HepG2 (cell line): ENCODE measurements at regions not wholly inside any gene's neighbourhood (a gene's known extent, or its start where the extent isn't known, plus 50 kb on each side); places are given as distances from the start of the nearest gene placed in this dataset.

ENCODE experiments used
- ATAC-seq: fragments of 200-7000 bp; cut with Tn5 transposase; 3 replicates; pipeline ENCODE4 v1.9.1; 2020; ENCODE audit warnings: mild to moderate bottlenecking, moderate library complexity
- BruUV-seq: library from RNA; stranded (reverse); fragments of 400-500 nt; replicated peaks from 2 replicates; lab custom pipeline; 2021; lab: Mats Ljungman, UMichigan
- CTCF ChIA-PET: fragments of 300-600 bp; formaldehyde crosslinking; extraction: SDS; loops from one replicate; lab custom pipeline; 2021; ENCODE audit warnings: low total read pairs, inconsistent platforms, low intra/inter-chr PET ratio; lab: Yijun Ruan, JAX
- POLR2A ChIA-PET: fragments of 350-600 bp; sonication (Branson Sonifier 250); formaldehyde crosslinking; loops from one replicate; lab custom pipeline; 2020; ENCODE audit warnings: antibody characterized with exemption, inconsistent platforms; lab: Yijun Ruan, JAX
- DNase-seq: peaks from one replicate; pipeline ENCODE4 v3.0.0-alpha.2; 2015; ENCODE audit warnings: low spot score
- FAIRE-seq: peaks from 3 replicates; lab custom pipeline; 2011; peaks lifted over from hg19 to GRCh38; lab: Jason Lieb, UNC
- H2AFZ ChIP-seq: one replicate; pipeline ENCODE4 v1.6.1; 2011; ENCODE audit warnings: low read length, inconsistent platforms
- H3K27ac ChIP-seq: fragments of 300-600 bp; 3 replicates; pipeline ENCODE4 v1.8.0; 2011; ENCODE audit warnings: mixed run types, mild to moderate bottlenecking, mixed read lengths, low read length, inconsistent platforms; ENCODE audit not compliant: insufficient read depth; ENCODE audit errors: extremely low read length
- H3K27me3 ChIP-seq, 2 experiments: fragments of 200-600 bp in 1 of 2; 2 replicates in 1 of 2; 3 replicates in 1 of 2; pipeline versions ENCODE4 v1.6.0 to v1.8.0; 2011; ENCODE audit warnings: low read length in 2 of 2, mild to moderate bottlenecking in 2 of 2, moderate library complexity in 2 of 2, inconsistent platforms in 1 of 2; ENCODE audit not compliant: insufficient read depth in 2 of 2, control insufficient read depth in 1 of 2
- H3K36me3 ChIP-seq, 2 experiments: fragments of 200-600 bp in 1 of 2; replicated peaks in 1 of 2; 2 replicates in 1 of 2; 3 replicates in 1 of 2; pipeline versions ENCODE4 v1.5.1 to v1.8.0; 2011; ENCODE audit warnings: low read length in 2 of 2, inconsistent platforms in 1 of 2; ENCODE audit not compliant: insufficient read depth in 2 of 2, control insufficient read depth in 1 of 2
- H3K4me1 ChIP-seq: 2 replicates; pipeline ENCODE4 v1.5.1; 2012; ENCODE audit warnings: low read length, inconsistent platforms; ENCODE audit not compliant: insufficient read depth
- H3K4me2 ChIP-seq: 2 replicates; pipeline ENCODE4 v1.6.0; 2011; ENCODE audit warnings: low read depth, low read length, inconsistent platforms
- H3K4me3 ChIP-seq, 3 experiments: fragments of 200-600 bp in 1 of 3; sonication (generic), shearing (Covaris generic) in 1 of 3; replicated peaks in 1 of 3; 2 replicates each; pipeline ENCODE4 v1.5.1; 2011 to 2016; ENCODE audit warnings: low read length in 3 of 3, inconsistent platforms in 2 of 3, low read depth in 2 of 3, mild to moderate bottlenecking in 2 of 3, control low read depth in 1 of 3, mixed read lengths in 1 of 3; ENCODE audit not compliant: insufficient read depth in 1 of 3
- H3K79me2 ChIP-seq: one replicate; pipeline ENCODE4 v1.6.1; 2011; ENCODE audit warnings: low read length, inconsistent platforms; ENCODE audit not compliant: insufficient read depth
- H3K9ac ChIP-seq: 2 replicates; pipeline ENCODE4 v1.6.0; 2011; ENCODE audit warnings: mild to moderate bottlenecking, low read depth, low read length, inconsistent platforms; ENCODE audit not compliant: insufficient read depth
- H3K9me3 ChIP-seq: 2 replicates; pipeline ENCODE4 v1.5.1; 2012; ENCODE audit warnings: mild to moderate bottlenecking, low read length
- H4K20me1 ChIP-seq: 2 replicates; pipeline ENCODE4 v1.6.0; 2011; ENCODE audit warnings: inconsistent platforms, mild to moderate bottlenecking, low read length, moderate library complexity; ENCODE audit not compliant: insufficient read depth
- ARHGAP35 ChIP-seq: sonication (generic); formaldehyde crosslinking; IDR thresholded peaks from 2 replicates; pipeline ENCODE4 v1.9.0; 2022; ENCODE audit warnings: mild to moderate bottlenecking, inconsistent platforms, moderate library complexity, missing genetic modification reagents, borderline replicate concordance
- BORCS8-MEF2B ChIP-seq: sonication (generic); formaldehyde crosslinking; IDR thresholded peaks from 2 replicates; pipeline ENCODE4 v1.8.0; 2022; ENCODE audit warnings: mild to moderate bottlenecking, missing genetic modification reagents
- CCAR2 ChIP-seq: fragments of 200-400 bp; formaldehyde crosslinking; optimal IDR thresholded peaks from 2 replicates; pipeline ENCODE3; 2018; ENCODE audit warnings: low read depth, mild to moderate bottlenecking, low read length, moderate library complexity
- TEAD3 ChIP-seq: optimal IDR thresholded peaks from 2 replicates; pipeline ENCODE3; 2016; ENCODE audit warnings: borderline replicate concordance
- ZNF567 ChIP-seq: sonication (generic); formaldehyde crosslinking; IDR thresholded peaks from 2 replicates; pipeline ENCODE4 v1.8.1; 2023; ENCODE audit warnings: mild to moderate bottlenecking, missing genetic modification reagents, borderline replicate concordance
- ZNF589 ChIP-seq: sonication (generic); formaldehyde crosslinking; conservative IDR thresholded peaks from 2 replicates; pipeline ENCODE4 v1.8.0; 2022; ENCODE audit warnings: mild to moderate bottlenecking, moderate library complexity, missing genetic modification reagents
- WGBS: methylation state at CpG from one replicate; pipeline ENCODE4 v1.1.6; 2017; ENCODE audit warnings: low lambda C conversion rate; 5-methylcytosine and 5-hydroxymethylcytosine counted together
- in situ Hi-C: cut with HindIII; loops from 2 replicates; pipeline ENCODE4 v1.10.0; 2017; ENCODE audit warnings: low pct_unique_long_range_greater_than_20kb; ENCODE audit not compliant: extremely low pct_ligation_motif_present
- intact Hi-C: fragments of 100-400 bp; cut with micrococcal nuclease; formaldehyde crosslinking; loops from one replicate; pipeline ENCODE4 v1.10.0; 2022; ENCODE audit not compliant: unreplicated experiment
- TF ChIP-seq, protein P1 (sequence below): sonication (generic); formaldehyde crosslinking; IDR thresholded peaks from 2 replicates; pipeline ENCODE4 v1.5.1; 2020; ENCODE audit warnings: missing genetic modification reagents, mild to moderate bottlenecking, borderline replicate concordance
- TF ChIP-seq, protein P2 (sequence below): conservative IDR thresholded peaks from 2 replicates; pipeline ENCODE4 v1.6.1; 2018; ENCODE audit warnings: missing genetic modification reagents
- TF ChIP-seq, protein P3 (sequence below): sonication (generic); formaldehyde crosslinking; IDR thresholded peaks from 2 replicates; pipeline ENCODE4 v1.4.0; 2020; ENCODE audit warnings: missing genetic modification reagents
- TF ChIP-seq, protein P4 (sequence below): sonication (generic); formaldehyde crosslinking; IDR thresholded peaks from 2 replicates; pipeline ENCODE4 v1.8.1; 2023; ENCODE audit warnings: mild to moderate bottlenecking, inconsistent platforms, moderate library complexity, missing genetic modification reagents, borderline replicate concordance
- TF ChIP-seq, protein P5 (sequence below): sonication (generic); formaldehyde crosslinking; conservative IDR thresholded peaks from 2 replicates; pipeline ENCODE4 v1.4.0; 2020; ENCODE audit warnings: mild to moderate bottlenecking, missing genetic modification reagents, moderate library complexity
- TF ChIP-seq, protein P6 (sequence below): IDR thresholded peaks from 2 replicates; pipeline ENCODE4 v1.6.1; 2016; ENCODE audit warnings: missing genetic modification reagents, missing compliant biosample characterization

DNA sequence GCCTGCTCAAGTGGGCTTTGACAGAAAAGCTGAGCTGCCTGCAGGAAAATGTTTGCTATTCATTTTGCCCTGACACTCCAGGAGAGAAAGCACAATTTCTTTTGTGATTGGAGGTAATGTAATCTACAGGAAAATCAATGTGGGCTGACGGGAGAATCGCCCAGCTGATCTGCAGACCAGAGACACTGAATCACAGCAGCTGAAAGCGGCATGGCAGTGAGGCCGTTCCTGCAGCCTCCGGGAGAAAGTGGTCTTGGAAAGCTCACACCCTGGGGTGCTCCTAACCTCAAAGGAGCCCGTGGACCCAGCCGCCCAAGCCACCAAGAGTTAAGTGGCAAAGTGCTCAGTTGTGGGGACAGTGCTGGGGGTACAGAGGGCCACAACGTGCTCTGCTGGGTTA, 593.6 kb downstream of the BNC2 start (continued):
- TF ChIP-seq, protein P1, sequence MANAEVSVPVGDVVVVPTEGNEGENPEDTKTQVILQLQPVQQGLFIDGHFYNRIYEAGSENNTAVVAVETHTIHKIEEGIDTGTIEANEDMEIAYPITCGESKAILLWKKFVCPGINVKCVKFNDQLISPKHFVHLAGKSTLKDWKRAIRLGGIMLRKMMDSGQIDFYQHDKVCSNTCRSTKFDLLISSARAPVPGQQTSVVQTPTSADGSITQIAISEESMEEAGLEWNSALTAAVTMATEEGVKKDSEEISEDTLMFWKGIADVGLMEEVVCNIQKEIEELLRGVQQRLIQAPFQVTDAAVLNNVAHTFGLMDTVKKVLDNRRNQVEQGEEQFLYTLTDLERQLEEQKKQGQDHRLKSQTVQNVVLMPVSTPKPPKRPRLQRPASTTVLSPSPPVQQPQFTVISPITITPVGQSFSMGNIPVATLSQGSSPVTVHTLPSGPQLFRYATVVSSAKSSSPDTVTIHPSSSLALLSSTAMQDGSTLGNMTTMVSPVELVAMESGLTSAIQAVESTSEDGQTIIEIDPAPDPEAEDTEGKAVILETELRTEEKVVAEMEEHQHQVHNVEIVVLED (CRISPR knock-in tag) = no peak
- TF ChIP-seq TEAD3 (CRISPR knock-in tag) (no peak), ZNF567 (CRISPR knock-in tag) (no peak), BORCS8-MEF2B (CRISPR knock-in tag) (no peak)
- TF ChIP-seq, protein P2, sequence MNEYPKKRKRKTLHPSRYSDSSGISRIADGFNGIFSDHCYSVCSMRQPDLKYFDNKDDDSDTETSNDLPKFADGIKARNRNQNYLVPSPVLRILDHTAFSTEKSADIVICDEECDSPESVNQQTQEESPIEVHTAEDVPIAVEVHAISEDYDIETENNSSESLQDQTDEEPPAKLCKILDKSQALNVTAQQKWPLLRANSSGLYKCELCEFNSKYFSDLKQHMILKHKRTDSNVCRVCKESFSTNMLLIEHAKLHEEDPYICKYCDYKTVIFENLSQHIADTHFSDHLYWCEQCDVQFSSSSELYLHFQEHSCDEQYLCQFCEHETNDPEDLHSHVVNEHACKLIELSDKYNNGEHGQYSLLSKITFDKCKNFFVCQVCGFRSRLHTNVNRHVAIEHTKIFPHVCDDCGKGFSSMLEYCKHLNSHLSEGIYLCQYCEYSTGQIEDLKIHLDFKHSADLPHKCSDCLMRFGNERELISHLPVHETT (CRISPR knock-in tag) = no peak
- TF ChIP-seq, protein P3, sequence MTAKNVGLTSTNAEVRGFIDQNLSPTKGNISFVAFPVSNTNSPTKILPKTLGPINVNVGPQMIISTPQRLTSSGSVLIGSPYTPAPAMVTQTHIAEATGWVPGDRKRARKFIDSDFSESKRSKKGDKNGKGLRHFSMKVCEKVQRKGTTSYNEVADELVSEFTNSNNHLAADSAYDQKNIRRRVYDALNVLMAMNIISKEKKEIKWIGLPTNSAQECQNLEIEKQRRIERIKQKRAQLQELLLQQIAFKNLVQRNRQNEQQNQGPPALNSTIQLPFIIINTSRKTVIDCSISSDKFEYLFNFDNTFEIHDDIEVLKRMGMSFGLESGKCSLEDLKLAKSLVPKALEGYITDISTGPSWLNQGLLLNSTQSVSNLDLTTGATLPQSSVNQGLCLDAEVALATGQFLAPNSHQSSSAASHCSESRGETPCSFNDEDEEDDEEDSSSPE (CRISPR knock-in tag) = no peak

DNA sequence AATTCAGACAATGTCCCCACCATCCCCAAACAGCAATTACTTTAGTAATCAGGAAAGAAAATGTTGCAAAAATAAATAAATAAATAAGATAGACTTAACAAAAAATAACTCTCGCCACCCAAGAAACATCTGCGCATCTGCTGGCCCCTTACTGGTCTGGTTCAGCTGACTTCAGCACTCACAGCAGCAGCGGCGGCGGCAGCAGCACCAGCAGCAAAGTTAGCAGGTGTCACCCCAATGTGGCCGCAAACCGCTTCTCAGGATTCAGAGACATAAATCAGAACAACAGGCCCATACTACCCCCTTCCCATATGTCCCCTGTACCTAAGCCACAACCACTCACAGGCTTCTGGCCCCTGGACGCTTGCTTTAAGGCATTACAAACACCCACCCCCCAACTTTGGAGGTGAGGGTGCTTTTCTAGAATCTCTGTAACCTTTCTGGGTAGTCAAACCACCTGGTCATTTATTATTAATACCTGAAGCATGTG, 593.0 kb downstream of the BNC2 start:
- no TSS peak for BruUV-seq
- ATAC-seq (no peak), DNase-seq (no peak), FAIRE-seq (no peak)
- Histone ChIP-seq H3K36me3 (no peaks in the 10 kb centered on the region), H3K27me3 (peaks cover 0 to 8% of the 10 kb centered on the region in 2 experiments; a peak in 1 of 5 replicates), H3K27ac (no peak overlapping the region), H3K4me2 (no peak overlapping the region), H3K9ac (no peak overlapping the region), H3K9me3 (no peaks in the 10 kb centered on the region), H3K4me1 (no peaks in the 10 kb centered on the region), H2AFZ (no peak overlapping the region), H4K20me1 (no peaks in the 10 kb centered on the region), H3K4me3 (no peak overlapping the region), H3K79me2 (no peaks in the 10 kb centered on the region)
- intact Hi-C loops (no loop called here), in situ Hi-C loops (no loop called here)
- ChIA-PET POLR2A (no interaction called here), CTCF (no interaction called here)
- WGBS = 70% methylated on average over 6 of the region's 8 CpGs
- TF ChIP-seq CCAR2 = no peak
- TF ChIP-seq, protein P4, sequence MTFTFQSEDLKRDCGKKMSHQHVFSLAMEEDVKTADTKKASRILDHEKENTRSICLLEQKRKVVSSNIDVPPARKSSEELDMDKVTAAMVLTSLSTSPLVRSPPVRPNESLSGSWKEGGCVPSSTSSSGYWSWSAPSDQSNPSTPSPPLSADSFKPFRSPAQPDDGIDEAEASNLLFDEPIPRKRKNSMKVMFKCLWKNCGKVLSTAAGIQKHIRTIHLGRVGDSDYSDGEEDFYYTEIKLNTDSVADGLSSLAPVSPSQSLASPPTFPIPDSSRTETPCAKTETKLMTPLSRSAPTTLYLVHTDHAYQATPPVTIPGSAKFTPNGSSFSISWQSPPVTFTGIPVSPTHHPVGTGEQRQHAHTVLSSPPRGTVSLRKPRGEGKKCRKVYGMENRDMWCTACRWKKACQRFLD (CRISPR knock-in tag) = no peak
- TF ChIP-seq ARHGAP35 (CRISPR knock-in tag) = no peak
- TF ChIP-seq ZNF589 (CRISPR knock-in tag) = no peak
- TF ChIP-seq, protein P5, sequence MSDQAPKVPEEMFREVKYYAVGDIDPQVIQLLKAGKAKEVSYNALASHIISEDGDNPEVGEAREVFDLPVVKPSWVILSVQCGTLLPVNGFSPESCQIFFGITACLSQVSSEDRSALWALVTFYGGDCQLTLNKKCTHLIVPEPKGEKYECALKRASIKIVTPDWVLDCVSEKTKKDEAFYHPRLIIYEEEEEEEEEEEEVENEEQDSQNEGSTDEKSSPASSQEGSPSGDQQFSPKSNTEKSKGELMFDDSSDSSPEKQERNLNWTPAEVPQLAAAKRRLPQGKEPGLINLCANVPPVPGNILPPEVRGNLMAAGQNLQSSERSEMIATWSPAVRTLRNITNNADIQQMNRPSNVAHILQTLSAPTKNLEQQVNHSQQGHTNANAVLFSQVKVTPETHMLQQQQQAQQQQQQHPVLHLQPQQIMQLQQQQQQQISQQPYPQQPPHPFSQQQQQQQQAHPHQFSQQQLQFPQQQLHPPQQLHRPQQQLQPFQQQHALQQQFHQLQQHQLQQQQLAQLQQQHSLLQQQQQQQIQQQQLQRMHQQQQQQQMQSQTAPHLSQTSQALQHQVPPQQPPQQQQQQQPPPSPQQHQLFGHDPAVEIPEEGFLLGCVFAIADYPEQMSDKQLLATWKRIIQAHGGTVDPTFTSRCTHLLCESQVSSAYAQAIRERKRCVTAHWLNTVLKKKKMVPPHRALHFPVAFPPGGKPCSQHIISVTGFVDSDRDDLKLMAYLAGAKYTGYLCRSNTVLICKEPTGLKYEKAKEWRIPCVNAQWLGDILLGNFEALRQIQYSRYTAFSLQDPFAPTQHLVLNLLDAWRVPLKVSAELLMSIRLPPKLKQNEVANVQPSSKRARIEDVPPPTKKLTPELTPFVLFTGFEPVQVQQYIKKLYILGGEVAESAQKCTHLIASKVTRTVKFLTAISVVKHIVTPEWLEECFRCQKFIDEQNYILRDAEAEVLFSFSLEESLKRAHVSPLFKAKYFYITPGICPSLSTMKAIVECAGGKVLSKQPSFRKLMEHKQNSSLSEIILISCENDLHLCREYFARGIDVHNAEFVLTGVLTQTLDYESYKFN (CRISPR knock-in tag) = no peak
- TF ChIP-seq, protein P6, sequence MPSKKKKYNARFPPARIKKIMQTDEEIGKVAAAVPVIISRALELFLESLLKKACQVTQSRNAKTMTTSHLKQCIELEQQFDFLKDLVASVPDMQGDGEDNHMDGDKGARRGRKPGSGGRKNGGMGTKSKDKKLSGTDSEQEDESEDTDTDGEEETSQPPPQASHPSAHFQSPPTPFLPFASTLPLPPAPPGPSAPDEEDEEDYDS (CRISPR knock-in tag) = no peak
